Rectal smooth muscle tissue (tissue), 1 donor: ENCODE measurements at regions not wholly inside any gene's neighbourhood (a gene's known extent, or its start where the extent isn't known, plus 50 kb on each side); places are given as distances from the start of the nearest gene placed in this dataset.

Experiments used
- H3K27ac ChIP-seq: one replicate; pipeline ENCODE4 v1.7.0; 2013; ENCODE audit warnings: low read depth, low read length, inconsistent platforms
- H3K27me3 ChIP-seq: one replicate; pipeline ENCODE4 v1.7.0; 2013; ENCODE audit warnings: low read length; ENCODE audit not compliant: control insufficient read depth, insufficient read depth
- H3K36me3 ChIP-seq: one replicate; pipeline ENCODE4 v1.7.0; 2013; ENCODE audit warnings: low read length; ENCODE audit not compliant: control insufficient read depth, insufficient read depth
- H3K4me1 ChIP-seq: one replicate; pipeline ENCODE4 v1.7.0; 2013; ENCODE audit warnings: low read length; ENCODE audit not compliant: control insufficient read depth, insufficient read depth
- H3K4me3 ChIP-seq: one replicate; pipeline ENCODE4 v1.7.0; 2013; ENCODE audit warnings: low read length
- H3K9ac ChIP-seq: one replicate; pipeline ENCODE4 v1.7.0; 2013; ENCODE audit warnings: low read length

- Histone ChIP-seq H3K4me1 (no peaks in the 10 kb centered on the region), H3K27me3 (no peaks in the 10 kb centered on the region), H3K9ac (no peak overlapping the region), H3K36me3 (no peaks in the 10 kb centered on the region), H3K4me3 (no peak overlapping the region), H3K27ac (no peak overlapping the region)
Observed at GRCh38 chr21:35852820-35853219, 207.5 kb downstream of the SETD4 start.

DNA sequence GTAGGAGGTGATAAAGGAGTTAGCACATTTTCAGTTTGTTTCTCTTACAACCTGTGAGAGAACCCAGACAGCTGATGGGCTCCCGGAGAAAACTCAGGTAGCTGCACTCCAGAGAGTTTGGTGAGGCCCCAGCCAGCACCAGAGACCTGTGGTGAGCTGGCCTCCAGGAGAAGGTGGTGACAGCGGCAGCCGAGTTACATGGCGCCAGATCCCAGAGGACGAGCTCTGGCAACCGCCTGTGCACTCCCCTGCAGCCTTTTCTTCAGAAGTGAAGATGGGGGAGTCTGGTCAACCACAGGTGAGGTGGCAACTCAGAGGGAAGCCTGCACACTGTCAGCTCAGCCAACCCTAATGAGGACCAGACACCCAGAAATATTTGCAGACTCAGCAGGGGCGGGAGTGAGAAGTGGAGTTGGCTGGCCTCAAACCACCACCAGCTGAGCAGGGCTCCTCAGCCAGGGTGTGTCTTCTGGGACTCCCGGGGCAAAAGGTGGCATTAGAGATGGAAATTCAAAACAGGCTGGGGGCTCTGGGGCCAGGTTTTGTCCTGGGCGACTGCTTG, 209.7 kb downstream of the SETD4 start:
- no peaks in the 10 kb centered on the region for H3K27me3 ChIP-seq
- H3K4me1 ChIP-seq: no peaks in the 10 kb centered on the region
- H3K9ac ChIP-seq: no peak overlapping the region
- H3K4me3 ChIP-seq: no peak overlapping the region
- H3K27ac ChIP-seq: no peak overlapping the region
- H3K36me3 ChIP-seq: no peaks in the 10 kb centered on the region

DNA sequence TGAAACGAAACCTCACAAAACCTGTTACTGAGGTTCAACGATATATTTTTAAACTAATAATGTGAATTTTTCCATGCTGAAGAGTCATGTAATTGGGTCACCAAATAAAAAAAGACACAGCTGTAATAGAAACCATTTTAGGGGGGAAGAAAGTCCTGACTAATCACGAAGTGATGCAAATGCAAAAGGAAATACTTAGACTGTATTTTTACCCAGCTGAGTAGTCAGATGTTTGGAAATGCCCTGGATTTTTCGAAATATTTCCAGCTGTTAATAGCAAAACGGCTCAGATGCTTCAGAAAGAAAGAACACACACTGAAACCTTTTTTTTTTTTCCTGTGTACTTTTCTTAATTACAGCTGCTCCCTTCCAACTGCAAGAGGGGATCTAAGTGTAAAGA, 210.3 kb downstream of the SETD4 start:
- no peaks in the 10 kb centered on the region for H3K27me3 ChIP-seq
- H3K27ac ChIP-seq: no peak overlapping the region
- H3K36me3 ChIP-seq: no peaks in the 10 kb centered on the region
- no peak overlapping the region for H3K9ac ChIP-seq
- H3K4me3 ChIP-seq: no peak overlapping the region
- no peaks in the 10 kb centered on the region for H3K4me1 ChIP-seq

GRCh38 chr21:35849144-35849543, 211.2 kb downstream of the SETD4 start:
- Histone ChIP-seq H3K27me3 (no peaks in the 10 kb centered on the region), H3K9ac (no peak overlapping the region), H3K4me1 (no peaks in the 10 kb centered on the region), H3K36me3 (no peaks in the 10 kb centered on the region), H3K27ac (no peak overlapping the region), H3K4me3 (no peak overlapping the region)

GRCh38 chr21:35843911-35844667, 216.2 kb downstream of the SETD4 start:
- Histone ChIP-seq H3K36me3 (no peaks in the 10 kb centered on the region), H3K27me3 (no peaks in the 10 kb centered on the region), H3K4me1 (no peaks in the 10 kb centered on the region), H3K9ac (no peak overlapping the region), H3K27ac (no peak overlapping the region), H3K4me3 (no peak overlapping the region)

DNA sequence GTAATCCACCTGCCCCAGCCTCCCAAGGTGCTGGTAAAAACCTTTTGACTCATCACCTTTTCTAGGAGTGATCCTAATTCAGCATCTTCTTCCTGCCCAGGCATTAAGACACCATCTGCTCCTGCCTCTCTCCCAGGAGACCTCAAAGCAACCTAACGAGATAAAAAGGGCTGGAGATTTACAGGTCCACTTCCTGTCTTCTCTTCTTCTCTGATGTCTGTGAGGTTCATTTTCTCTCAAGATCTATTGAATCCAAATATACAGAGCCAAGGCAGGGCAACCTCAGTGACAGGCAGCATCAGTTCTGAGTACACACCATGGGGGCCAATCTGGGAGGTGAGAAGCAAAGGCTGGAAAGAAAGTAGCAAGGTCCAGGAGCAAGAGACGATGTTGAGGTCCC, 219.4 kb downstream of the SETD4 start:
- H3K27me3 ChIP-seq: no peaks in the 10 kb centered on the region
- H3K4me3 ChIP-seq: no peak overlapping the region
- no peak overlapping the region for H3K27ac ChIP-seq
- no peak overlapping the region for H3K9ac ChIP-seq
- no peaks in the 10 kb centered on the region for H3K36me3 ChIP-seq
- H3K4me1 ChIP-seq: no peaks in the 10 kb centered on the region

DNA sequence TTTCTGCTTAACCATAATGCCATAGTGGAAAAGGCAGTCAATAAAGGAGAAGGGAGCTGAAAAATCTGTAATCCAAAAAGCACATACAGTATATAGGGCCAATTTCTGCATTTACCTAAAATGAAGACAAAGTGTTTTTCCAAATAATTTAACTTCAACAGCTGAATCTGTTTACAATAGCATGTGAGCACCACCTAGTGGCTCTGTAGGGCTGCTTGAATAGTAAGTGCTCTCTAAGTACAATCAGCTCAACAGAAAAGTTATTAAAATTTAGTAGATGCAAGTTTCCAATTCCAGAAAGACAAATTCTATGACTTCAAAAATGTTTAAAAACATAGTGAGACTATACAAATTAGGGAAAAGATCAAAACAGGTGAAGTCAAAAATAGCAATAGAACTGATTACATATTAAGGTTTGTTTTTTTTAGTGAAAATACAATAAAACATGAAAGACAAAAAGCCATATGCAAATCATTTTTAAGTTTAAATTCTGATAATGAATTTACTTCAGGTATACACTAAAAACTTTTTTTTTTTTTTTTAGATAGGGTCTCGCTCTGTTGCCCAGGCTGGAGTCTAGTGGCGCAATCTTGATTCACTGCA, 220.0 kb downstream of the SETD4 start:
- H3K36me3 ChIP-seq: no peaks in the 10 kb centered on the region
- no peak overlapping the region for H3K27ac ChIP-seq
- H3K27me3 ChIP-seq: no peaks in the 10 kb centered on the region
- no peaks in the 10 kb centered on the region for H3K4me1 ChIP-seq
- no peak overlapping the region for H3K4me3 ChIP-seq
- no peak overlapping the region for H3K9ac ChIP-seq

GRCh38 chr21:35838987-35839763, 221.2 kb downstream of the SETD4 start:
- Histone ChIP-seq H3K4me3 (no peak overlapping the region), H3K4me1 (no peaks in the 10 kb centered on the region), H3K27ac (no peak overlapping the region), H3K9ac (no peak overlapping the region), H3K27me3 (no peaks in the 10 kb centered on the region), H3K36me3 (no peaks in the 10 kb centered on the region)

- Histone ChIP-seq H3K9ac (no peak overlapping the region), H3K27ac (no peak overlapping the region), H3K4me3 (no peak overlapping the region), H3K36me3 (no peaks in the 10 kb centered on the region), H3K4me1 (no peaks in the 10 kb centered on the region), H3K27me3 (no peaks in the 10 kb centered on the region)
Observed at GRCh38 chr21:35838350-35838749, 222.0 kb downstream of the SETD4 start.

DNA sequence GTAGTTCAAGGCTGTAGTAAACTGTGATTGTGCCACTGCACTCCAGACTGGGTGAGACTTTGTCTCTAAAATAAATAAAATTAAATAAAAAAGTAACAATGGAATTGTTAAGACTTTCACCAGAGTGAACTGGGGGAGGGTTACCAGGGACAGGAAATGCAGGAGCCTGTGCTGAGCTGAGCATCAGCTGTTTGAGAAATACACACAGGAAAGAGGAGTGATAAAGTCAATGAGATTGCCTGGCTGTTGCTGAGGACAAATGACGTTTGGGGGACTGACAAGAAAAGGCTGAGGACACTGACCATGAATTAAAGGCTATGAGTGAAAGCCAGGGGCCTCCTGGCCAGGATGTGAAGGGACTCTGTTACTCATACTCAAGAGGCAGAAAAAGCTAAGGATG, 226.3 kb downstream of the SETD4 start:
- no peak overlapping the region for H3K9ac ChIP-seq
- no peaks in the 10 kb centered on the region for H3K27me3 ChIP-seq
- no peaks in the 10 kb centered on the region for H3K36me3 ChIP-seq
- no peaks in the 10 kb centered on the region for H3K4me1 ChIP-seq
- no peak overlapping the region for H3K27ac ChIP-seq
- no peak overlapping the region for H3K4me3 ChIP-seq

- Histone ChIP-seq H3K36me3 (no peaks in the 10 kb centered on the region), H3K4me3 (no peak overlapping the region), H3K4me1 (no peaks in the 10 kb centered on the region), H3K27me3 (no peaks in the 10 kb centered on the region), H3K9ac (no peak overlapping the region), H3K27ac (no peak overlapping the region)
Observed at GRCh38 chr21:35833388-35833787, 226.9 kb downstream of the SETD4 start.

- no peak overlapping the region for H3K4me3 ChIP-seq
- H3K27me3 ChIP-seq: no peaks in the 10 kb centered on the region
- H3K27ac ChIP-seq: no peak overlapping the region
- H3K9ac ChIP-seq: no peak overlapping the region
- no peaks in the 10 kb centered on the region for H3K4me1 ChIP-seq
- no peaks in the 10 kb centered on the region for H3K36me3 ChIP-seq
Observed at GRCh38 chr21:35831230-35831629, 229.1 kb downstream of the SETD4 start.
